PFSK-1 (cell line): ENCODE measurements at regions not wholly inside any gene's neighbourhood (a gene's known extent, or its start where the extent isn't known, plus 50 kb on each side); places are given as distances from the start of the nearest gene placed in this dataset.

Experiments
- FOXP2 ChIP-seq: optimal IDR thresholded peaks from 2 replicates; pipeline ENCODE3; 2011; ENCODE audit warnings: borderline replicate concordance, control low read depth, inconsistent platforms; ENCODE audit not compliant: insufficient read depth; ENCODE audit errors: extremely low read length, extremely low read depth
- POLR2AphosphoS5 ChIP-seq: IDR thresholded peaks from 2 replicates; pipeline ENCODE4 v1.6.1; 2012; ENCODE audit warnings: low read depth, mild to moderate bottlenecking, control low read depth, low read length, moderate library complexity
- TAF1 ChIP-seq: IDR thresholded peaks from 2 replicates; pipeline ENCODE4 v1.6.1; 2012; ENCODE audit warnings: low read length, control low read depth, borderline replicate concordance; ENCODE audit not compliant: insufficient read depth

DNA sequence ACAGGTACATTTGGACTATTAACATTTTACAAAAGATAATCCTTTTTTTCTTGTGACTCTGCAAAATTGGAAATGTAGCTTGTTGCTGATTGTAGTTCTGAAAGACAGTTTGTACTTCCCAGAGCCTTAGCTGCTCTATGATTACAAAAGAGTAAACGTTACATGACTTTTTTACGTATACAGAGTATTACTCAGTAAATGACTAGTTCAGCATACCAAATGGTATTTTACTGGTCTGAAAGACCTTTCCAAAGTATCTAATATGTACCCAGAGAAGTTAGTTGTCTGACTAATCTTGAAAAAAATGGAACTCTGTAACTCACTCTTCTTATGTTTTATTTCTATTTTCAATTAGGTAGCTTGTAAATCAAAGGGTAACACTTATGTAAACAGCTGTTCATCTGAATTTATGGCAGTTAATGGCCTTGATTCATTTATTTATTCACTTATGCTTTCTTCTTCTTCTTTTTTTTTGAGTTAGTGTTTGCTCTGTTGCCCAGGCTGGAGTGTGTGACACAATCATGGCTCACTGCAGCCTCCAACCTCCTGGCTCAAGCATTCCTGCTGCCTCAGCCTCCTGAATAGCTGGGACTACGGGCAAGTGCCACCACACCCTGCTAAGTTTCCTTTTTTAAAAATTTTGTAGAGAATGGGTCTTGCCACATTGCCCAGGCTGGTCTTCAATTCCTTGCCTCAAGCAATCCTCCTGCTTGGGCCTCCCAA lies 151.7 kb downstream of the C3orf38 start:
- no peak for TF ChIP-seq FOXP2
- no peak for TF ChIP-seq TAF1
- TF ChIP-seq POLR2AphosphoS5 = no peak
